Endothelial cell of umbilical vein (primary cell): ENCODE measurements at regions not wholly inside any gene's neighbourhood (a gene's known extent, or its start where the extent isn't known, plus 50 kb on each side); places are given as distances from the start of the nearest gene placed in this dataset.

Source experiments
- BruUV-seq: library from RNA; stranded (reverse); fragments of 400-500 nt; replicated peaks from 2 replicates; lab custom pipeline; 2021; lab: Mats Ljungman, UMichigan
- CTCF ChIA-PET: fragments of 300-600, 350-600 bp; sonication (Branson Sonifier 250); formaldehyde crosslinking; loops from one replicate; lab custom pipeline; 2021; ENCODE audit warnings: antibody characterized with exemption, inconsistent platforms; lab: Charles Lee
- POLR2A ChIA-PET: fragments of 300-600, 350-600 bp; sonication (Branson Sonifier 250); formaldehyde crosslinking; loops from one replicate; lab custom pipeline; 2021; ENCODE audit warnings: antibody characterized with exemption, inconsistent platforms; lab: Charles Lee
- DNase-seq: peaks from one replicate; pipeline ENCODE4 v3.0.0-alpha.2; 2011; ENCODE audit warnings: low read depth, low spot score
- FAIRE-seq: peaks from 2 replicates; lab custom pipeline; 2011; peaks lifted over from hg19 to GRCh38; lab: Jason Lieb, UNC
- H2AFZ ChIP-seq: 2 replicates; pipeline ENCODE4 v1.6.0; 2012; ENCODE audit warnings: low read depth, low read length, control low read depth, inconsistent platforms
- H3K27ac ChIP-seq: 2 replicates; pipeline ENCODE4 v1.5.1; 2011; ENCODE audit warnings: low read depth, mild to moderate bottlenecking, control low read depth, low read length, moderate library complexity; ENCODE audit not compliant: insufficient read depth
- H3K27me3 ChIP-seq, 2 experiments: 2 replicates each; pipeline versions ENCODE4 v1.6.0 to v1.6.1; 2011; ENCODE audit warnings: low read length in 2 of 2, mixed read lengths in 1 of 2; ENCODE audit not compliant: control insufficient read depth in 2 of 2, insufficient read depth in 2 of 2
- H3K36me3 ChIP-seq, 2 experiments: 2 replicates in 1 of 2; 3 replicates in 1 of 2; pipeline ENCODE4 v1.5.1; 2011; ENCODE audit warnings: low read length in 2 of 2, mild to moderate bottlenecking in 1 of 2, moderate library complexity in 1 of 2; ENCODE audit not compliant: control insufficient read depth in 2 of 2, insufficient read depth in 2 of 2; ENCODE audit errors: extremely low read depth in 1 of 2
- H3K4me1 ChIP-seq: 3 replicates; pipeline ENCODE4 v1.5.1; 2011; ENCODE audit warnings: mild to moderate bottlenecking, low read length; ENCODE audit not compliant: control insufficient read depth, insufficient read depth; ENCODE audit errors: extremely low read depth
- H3K4me2 ChIP-seq: 2 replicates; pipeline ENCODE4 v1.6.1; 2011; ENCODE audit warnings: low read length, control low read depth, mixed read lengths; ENCODE audit not compliant: insufficient read depth
- H3K4me3 ChIP-seq, 3 experiments: fragments of 200-600 bp in 1 of 3; sonication (generic), shearing (Covaris generic) in 1 of 3; replicated peaks in 1 of 3; 2 replicates each; pipeline ENCODE4 v1.5.1; 2011 to 2016; ENCODE audit warnings: control low read depth in 3 of 3, low read length in 3 of 3, mild to moderate bottlenecking in 2 of 3, inconsistent platforms in 1 of 3, low read depth in 1 of 3, moderate library complexity in 1 of 3; ENCODE audit not compliant: insufficient read depth in 1 of 3
- H3K79me2 ChIP-seq: 2 replicates; pipeline ENCODE4 v1.6.0; 2012; ENCODE audit warnings: low read length, inconsistent platforms; ENCODE audit not compliant: control insufficient read depth, insufficient read depth
- H3K9ac ChIP-seq: replicated peaks from 2 replicates; pipeline ENCODE3; 2011; ENCODE audit warnings: low read length, control low read depth; ENCODE audit not compliant: insufficient read depth; ENCODE audit errors: extremely low read depth
- H3K9me1 ChIP-seq: replicated peaks from 3 replicates; pipeline ENCODE4 v1.6.0; 2011; ENCODE audit warnings: mild to moderate bottlenecking, low read length; ENCODE audit not compliant: control insufficient read depth, insufficient read depth; ENCODE audit errors: extremely low read depth
- H3K9me3 ChIP-seq: replicated peaks from 2 replicates; pipeline ENCODE4 v1.5.1; 2012; ENCODE audit warnings: low read length, inconsistent platforms; ENCODE audit not compliant: control insufficient read depth, insufficient read depth
- H4K20me1 ChIP-seq: replicated peaks from 2 replicates; pipeline ENCODE3; 2011; ENCODE audit warnings: mild to moderate bottlenecking, low read length; ENCODE audit not compliant: control insufficient read depth, insufficient read depth; ENCODE audit errors: extremely low read depth
- CTCF ChIP-seq, 2 donors: IDR thresholded peaks; 1 replicate in 1 of 2; 2 replicates in 1 of 2; pipeline ENCODE4 v1.5.1; 2011; ENCODE audit warnings: low read length in 2 of 2, mild to moderate bottlenecking in 2 of 2, moderate library complexity in 2 of 2, control low read depth in 1 of 2, inconsistent platforms in 1 of 2, low read depth in 1 of 2; ENCODE audit not compliant: insufficient read depth in 1 of 2; ENCODE audit errors: extremely low read depth in 1 of 2
- EZH2 ChIP-seq: IDR thresholded peaks from 2 replicates; pipeline ENCODE4 v1.6.1; 2012; ENCODE audit warnings: borderline replicate concordance, low read depth, mild to moderate bottlenecking, moderate library complexity, low read length, inconsistent platforms; ENCODE audit not compliant: severe bottlenecking
- FOS ChIP-seq: IDR thresholded peaks from 2 replicates; pipeline ENCODE4 v1.6.1; 2011; ENCODE audit warnings: mild to moderate bottlenecking, low read length, moderate library complexity, borderline replicate concordance; ENCODE audit not compliant: insufficient read depth
- GATA2 ChIP-seq: IDR thresholded peaks from 2 replicates; pipeline ENCODE4 v1.7.0; 2011; ENCODE audit warnings: low read depth, mild to moderate bottlenecking, moderate library complexity, mixed read lengths, low read length; ENCODE audit not compliant: insufficient read length, insufficient read depth
- JUN ChIP-seq: IDR thresholded peaks from 2 replicates; pipeline ENCODE4 v1.6.1; 2011; ENCODE audit warnings: borderline replicate concordance, low read depth; ENCODE audit not compliant: insufficient read length, insufficient read depth
- MAX ChIP-seq: IDR thresholded peaks from 2 replicates; pipeline ENCODE4 v1.6.1; 2011; ENCODE audit not compliant: insufficient read depth, insufficient read length
- MYC ChIP-seq: IDR thresholded peaks from one replicate; pipeline ENCODE4 v1.6.1; 2011; ENCODE audit warnings: mild to moderate bottlenecking, low read depth, low read length
- POLR2A ChIP-seq: IDR thresholded peaks from 2 replicates; pipeline ENCODE4 v1.6.1; 2012; ENCODE audit warnings: low read depth, mild to moderate bottlenecking, control low read depth, low read length
- POLR2AphosphoS5 ChIP-seq: IDR thresholded peaks from 2 replicates; pipeline ENCODE4 v1.6.1; 2012; ENCODE audit warnings: low read depth, mild to moderate bottlenecking, control low read depth, low read length, moderate library complexity; ENCODE audit not compliant: insufficient read depth
- dilution Hi-C: fragments of 300-500 bp; cut with MboI; formaldehyde crosslinking; loops from one replicate; pipeline ENCODE4 v1.15.0; 2019; ENCODE audit warnings: low sequenced_read_pairs; ENCODE audit not compliant: extremely low pct_ligation_motif_present
- intact Hi-C: fragments of 100-400 bp; cut with micrococcal nuclease; formaldehyde crosslinking; loops from one replicate; pipeline ENCODE4 v1.10.0; 2022

GRCh38 chr2:220450846-220451245 lies 823.4 kb downstream of the SLC4A3 start:
- no peaks in the 10 kb centered on the region for H3K79me2 ChIP-seq
- no peaks in the 10 kb centered on the region for H3K4me1 ChIP-seq
- H3K9me3 ChIP-seq = no peaks in the 10 kb centered on the region
- dilution Hi-C loops = no loop called here
- intact Hi-C loops = no loop called here
- DNase-seq (no peak), FAIRE-seq (no peak)
- no peak overlapping the region for H3K4me3 ChIP-seq
- H3K36me3 ChIP-seq = no peaks in the 10 kb centered on the region
- no peak overlapping the region for H3K27ac ChIP-seq
- TF ChIP-seq EZH2 (no peak), JUN (no peak), MAX (no peak), GATA2 (no peak), POLR2AphosphoS5 (no peak), POLR2A (no peak), MYC (no peak), CTCF (IDR thresholded peaks at IDR 0.05; ENCODE audit: extremely low read depth in 1 of 2, insufficient read depth in 1 of 2, low read depth in 1 of 2, low read length in 2 of 2) (no peak), FOS (no peak)
- no peak overlapping the region for H2AFZ ChIP-seq
- POLR2A ChIA-PET = no interaction called here
- H3K9me1 ChIP-seq = no peaks in the 10 kb centered on the region
- CTCF ChIA-PET = no interaction called here
- no TSS peak for BruUV-seq
- H3K27me3 ChIP-seq = no peaks in the 10 kb centered on the region
- no peak overlapping the region for H3K4me2 ChIP-seq
- no peak overlapping the region for H3K9ac ChIP-seq
- no peaks in the 10 kb centered on the region for H4K20me1 ChIP-seq
